Keratinocyte (primary cell): ENCODE measurements at regions not wholly inside any gene's neighbourhood (a gene's known extent, or its start where the extent isn't known, plus 50 kb on each side); places are given as distances from the start of the nearest gene placed in this dataset.

Experiments used
- DNase-seq: peaks from one replicate; pipeline ENCODE4 v3.0.0-alpha.2; 2011; ENCODE audit warnings: low read depth, missing footprints, low spot score
- FAIRE-seq: peaks from 2 replicates; lab custom pipeline; 2011; peaks lifted over from hg19 to GRCh38; lab: Jason Lieb, UNC
- H2AFZ ChIP-seq: 2 replicates; pipeline ENCODE4 v1.6.0; 2012; ENCODE audit warnings: low read length, control low read depth, inconsistent platforms; ENCODE audit not compliant: control insufficient read depth
- H3K27ac ChIP-seq: 2 replicates; pipeline ENCODE4 v1.5.1; 2011; ENCODE audit warnings: low read length; ENCODE audit not compliant: control insufficient read depth, insufficient read depth
- H3K27me3 ChIP-seq: 3 replicates; pipeline ENCODE4 v1.6.0; 2011; ENCODE audit warnings: low read length; ENCODE audit not compliant: control insufficient read depth, insufficient read depth; ENCODE audit errors: extremely low read depth
- H3K36me3 ChIP-seq, 2 experiments: 2 replicates in 1 of 2; 3 replicates in 1 of 2; pipeline ENCODE4 v1.5.1; 2011; ENCODE audit warnings: low read length in 2 of 2, mild to moderate bottlenecking in 1 of 2; ENCODE audit not compliant: control insufficient read depth in 2 of 2, insufficient read depth in 2 of 2; ENCODE audit errors: extremely low read depth in 1 of 2
- H3K4me1 ChIP-seq: 3 replicates; pipeline ENCODE4 v1.5.1; 2011; ENCODE audit warnings: low read length; ENCODE audit not compliant: control insufficient read depth, insufficient read depth; ENCODE audit errors: extremely low read depth
- H3K4me2 ChIP-seq: 3 replicates; pipeline ENCODE4 v1.6.0; 2011; ENCODE audit warnings: low read depth, low read length; ENCODE audit not compliant: control insufficient read depth, insufficient read depth; ENCODE audit errors: extremely low read depth
- H3K4me3 ChIP-seq, 3 experiments: fragments of 200-600 bp in 1 of 3; sonication (generic) in 1 of 3; 2 replicates in 2 of 3; 3 replicates in 1 of 3; pipeline ENCODE4 v1.5.1; 2011 to 2016; ENCODE audit warnings: low read length in 3 of 3, mild to moderate bottlenecking in 3 of 3, control low read depth in 2 of 3, inconsistent platforms in 1 of 3, low read depth in 1 of 3, mixed read lengths in 1 of 3, mixed run types in 1 of 3, moderate library complexity in 1 of 3; ENCODE audit not compliant: control insufficient read depth in 2 of 3, insufficient read depth in 2 of 3; ENCODE audit errors: extremely low read depth in 1 of 3
- H3K79me2 ChIP-seq: 2 replicates; pipeline ENCODE4 v1.6.0; 2012; ENCODE audit warnings: low read length; ENCODE audit not compliant: control insufficient read depth, insufficient read depth
- H3K9ac ChIP-seq: 3 replicates; pipeline ENCODE4 v1.6.0; 2011; ENCODE audit warnings: low read length; ENCODE audit not compliant: control insufficient read depth, insufficient read depth; ENCODE audit errors: extremely low read depth
- H3K9me1 ChIP-seq: 3 replicates; pipeline ENCODE4 v1.6.0; 2011; ENCODE audit warnings: low read length; ENCODE audit not compliant: control insufficient read depth, insufficient read depth; ENCODE audit errors: extremely low read depth
- H3K9me3 ChIP-seq: 2 replicates; pipeline ENCODE4 v1.5.1; 2012; ENCODE audit warnings: low read depth, low read length; ENCODE audit not compliant: control insufficient read depth
- H4K20me1 ChIP-seq: 3 replicates; pipeline ENCODE4 v1.6.0; 2011; ENCODE audit warnings: low read length; ENCODE audit not compliant: control insufficient read depth, insufficient read depth; ENCODE audit errors: extremely low read depth
- CTCF ChIP-seq, 3 experiments: IDR thresholded peaks in 1 of 3; conservative IDR thresholded peaks in 1 of 3; optimal IDR thresholded peaks in 1 of 3; 2 replicates in 2 of 3; 3 replicates in 1 of 3; pipeline versions ENCODE3 to v1.5.1; 2011; ENCODE audit warnings: low read length in 3 of 3, mild to moderate bottlenecking in 3 of 3, moderate library complexity in 2 of 3, control low read depth in 1 of 3, inconsistent platforms in 1 of 3; ENCODE audit not compliant: insufficient read depth in 2 of 3; ENCODE audit errors: extremely low read depth in 1 of 3
- EZH2 ChIP-seq: IDR thresholded peaks from one replicate; pipeline ENCODE4 v1.6.1; 2012; ENCODE audit warnings: inconsistent platforms, mild to moderate bottlenecking, low read length, moderate library complexity
- dilution Hi-C: fragments of 300-500 bp; cut with MboI; formaldehyde crosslinking; loops from one replicate; pipeline ENCODE4 v1.7.0; 2020; ENCODE audit warnings: low sequenced_read_pairs; ENCODE audit not compliant: extremely low pct_ligation_motif_present

- no peak for FAIRE-seq
- TF ChIP-seq EZH2 (no peak), CTCF (optimal IDR thresholded peaks at IDR 0.05 in 1 of 3, IDR thresholded peaks at IDR 0.05 in 1 of 3, conservative IDR thresholded peaks at IDR 0.05 in 1 of 3; ENCODE audit: extremely low read depth in 1 of 3, insufficient read depth in 2 of 3, low read length in 3 of 3) (no peak)
- dilution Hi-C loops: no loop called here
Observed at GRCh38 chr10:25692761-25693160, 241.3 kb upstream of the MYO3A start.

GRCh38 chr10:25694206-25694933, 239.7 kb upstream of the MYO3A start:
- dilution Hi-C loops: no loop called here
- no peak for FAIRE-seq
- no peaks in the 10 kb centered on the region for H3K36me3 ChIP-seq
- TF ChIP-seq EZH2 (no peak), CTCF (optimal IDR thresholded peaks at IDR 0.05 in 1 of 3, IDR thresholded peaks at IDR 0.05 in 1 of 3, conservative IDR thresholded peaks at IDR 0.05 in 1 of 3; ENCODE audit: extremely low read depth in 1 of 3, insufficient read depth in 2 of 3, low read length in 3 of 3) (no peak)
- no peaks in the 10 kb centered on the region for H4K20me1 ChIP-seq
- H3K4me1 ChIP-seq: no peaks in the 10 kb centered on the region
- H2AFZ ChIP-seq: no peak overlapping the region
- H3K27me3 ChIP-seq: no peaks in the 10 kb centered on the region
- no peak for DNase-seq
- H3K27ac ChIP-seq: no peak overlapping the region
- no peak overlapping the region for H3K4me3 ChIP-seq
- no peaks in the 10 kb centered on the region for H3K79me2 ChIP-seq
- no peak overlapping the region for H3K9ac ChIP-seq
- H3K4me2 ChIP-seq: no peak overlapping the region
- no peaks in the 10 kb centered on the region for H3K9me3 ChIP-seq
- H3K9me1 ChIP-seq: no peaks in the 10 kb centered on the region

More at GRCh38 chr10:25692761-25693160, 241.3 kb upstream of the MYO3A start:
- H3K9me3 ChIP-seq: no peaks in the 10 kb centered on the region
- H3K9me1 ChIP-seq: no peaks in the 10 kb centered on the region
- no peak overlapping the region for H2AFZ ChIP-seq
- no peak for DNase-seq
- no peak overlapping the region for H3K4me3 ChIP-seq
- no peaks in the 10 kb centered on the region for H3K36me3 ChIP-seq
- no peaks in the 10 kb centered on the region for H3K79me2 ChIP-seq
- H3K4me2 ChIP-seq: no peak overlapping the region
- no peak overlapping the region for H3K9ac ChIP-seq
- H3K27me3 ChIP-seq: no peaks in the 10 kb centered on the region
- no peaks in the 10 kb centered on the region for H4K20me1 ChIP-seq
- no peak overlapping the region for H3K27ac ChIP-seq
- H3K4me1 ChIP-seq: no peaks in the 10 kb centered on the region
